ENCODE measurements at regions not wholly inside any gene's neighbourhood (a gene's known extent, or its start where the extent isn't known, plus 50 kb on each side); places are given as distances from the start of the nearest gene placed in this dataset.

GRCh38 chr7:41628901-41629300, 74.0 kb downstream of the INHBA start:
- no peak for TF ChIP-seq POLR2AphosphoS5 (IDR thresholded peaks at IDR 0.05)
- no peak for TF ChIP-seq CTCF (IDR thresholded peaks at IDR 0.05)
- TF ChIP-seq EP300 (IDR thresholded peaks at IDR 0.05), result no peak
